DMS 273 treated with DMSO at 0.1 percent for 48 hours (cell line): ENCODE measurements at regions not wholly inside any gene's neighbourhood (a gene's known extent, or its start where the extent isn't known, plus 50 kb on each side); places are given as distances from the start of the nearest gene placed in this dataset.
"Not testable (repeated sequence)": the region's sequence is repeated elsewhere in the genome, so short reads cannot be mapped to it uniquely, and the experiment has no call there.

Source experiments
- DNase-seq: peaks from one replicate; lab custom pipeline; 2025; lab: John Stamatoyannopoulos, UW

DNA sequence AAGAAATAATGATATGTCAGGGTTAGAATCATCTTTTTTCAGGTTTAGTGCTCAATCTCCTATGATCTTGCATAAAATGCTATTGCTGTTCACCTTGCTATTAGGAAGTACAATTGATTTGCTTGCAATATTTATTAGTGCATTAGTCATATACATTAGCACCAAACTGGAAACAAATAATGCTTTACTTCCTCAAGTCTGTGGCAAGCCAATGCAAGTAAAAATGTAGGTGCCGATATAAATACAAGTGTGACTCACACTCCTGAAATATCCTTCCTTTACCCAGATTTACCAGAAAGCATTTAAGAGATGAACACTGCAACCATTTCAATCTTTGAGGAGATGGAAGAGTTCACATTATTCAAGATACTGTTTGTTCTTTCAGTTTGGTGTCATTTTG is 1487.7 kb upstream of the ADGRL3 start:
- no peak for DNase-seq

DNA sequence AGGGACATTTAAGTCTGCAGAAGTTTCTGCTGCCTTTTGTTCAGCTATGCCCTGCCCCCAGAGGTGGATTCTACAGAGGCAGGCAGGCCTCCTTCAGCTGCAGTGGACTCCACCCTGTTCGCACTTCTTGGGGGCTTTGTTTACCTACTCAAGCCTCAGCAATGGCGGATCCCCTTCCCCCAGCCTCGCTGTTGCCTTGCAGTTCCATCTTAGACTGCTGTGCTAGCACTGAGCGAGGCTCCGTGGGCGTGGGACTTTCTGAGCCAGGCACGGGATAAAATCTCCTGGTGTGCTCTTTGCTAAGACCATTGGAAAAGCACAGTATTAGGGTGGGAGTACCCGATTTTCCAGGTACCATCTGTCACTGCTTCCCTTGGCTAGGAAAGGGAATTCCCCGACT is 1475.8 kb upstream of the ADGRL3 start:
- not testable (repeated sequence) for DNase-seq

DNA sequence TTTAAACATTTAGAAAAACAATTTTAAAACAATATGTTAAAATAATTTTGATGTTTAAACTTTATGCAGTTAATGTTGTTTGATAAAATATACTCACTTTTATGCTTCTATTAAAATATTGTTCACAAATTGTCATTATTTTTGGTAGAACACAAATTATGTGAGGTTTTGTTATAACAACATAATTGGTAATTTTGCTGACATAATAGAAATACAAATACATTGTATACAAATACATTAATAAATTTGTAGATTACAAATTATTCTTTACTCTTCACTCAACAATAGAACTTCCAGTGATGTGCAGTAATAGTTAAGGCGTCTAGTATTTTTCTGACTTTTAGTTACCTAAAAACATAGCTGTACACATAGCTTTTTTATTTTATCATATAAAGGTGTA is 1472.4 kb upstream of the ADGRL3 start:
- DNase-seq: no peak

DNA sequence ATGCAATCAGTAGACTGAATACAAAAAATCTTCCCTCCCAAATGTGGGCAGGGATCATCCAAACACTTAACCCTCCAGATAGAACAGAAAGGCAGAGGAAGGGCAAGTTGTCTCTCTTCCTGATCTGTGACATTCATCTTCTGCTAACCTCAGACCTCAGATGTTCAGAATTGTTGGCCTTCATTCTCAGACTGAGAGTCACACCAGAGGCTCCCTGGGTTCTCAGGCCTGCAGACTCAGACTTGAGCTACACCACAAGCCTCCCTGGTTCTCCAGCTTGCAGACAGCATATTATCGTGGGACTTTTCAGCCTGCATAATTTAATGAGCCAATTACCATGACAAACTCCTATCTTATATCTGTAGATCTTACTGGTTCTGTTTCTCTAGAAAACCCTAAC is 1471.6 kb upstream of the ADGRL3 start:
- no peak for DNase-seq

DNA sequence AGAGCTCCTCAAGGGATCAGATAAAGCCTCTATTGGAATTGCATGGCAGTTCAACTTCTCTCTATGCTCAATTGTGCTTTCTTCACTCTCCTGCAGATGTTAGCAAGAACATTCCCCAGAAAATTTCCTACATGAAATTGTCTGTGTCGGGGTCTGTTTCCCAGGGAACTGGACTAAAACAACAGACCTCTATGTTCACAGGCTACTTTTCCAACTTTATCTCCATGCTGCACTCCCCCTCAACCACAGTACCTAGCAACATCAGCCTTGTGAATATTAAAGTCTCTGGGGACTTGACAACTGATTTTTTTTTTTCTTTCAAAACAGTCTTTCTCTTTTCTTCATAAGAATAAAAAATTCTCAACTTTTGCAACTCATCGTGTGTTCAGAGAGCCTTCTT is 1470.8 kb upstream of the ADGRL3 start:
- no peak for DNase-seq

DNA sequence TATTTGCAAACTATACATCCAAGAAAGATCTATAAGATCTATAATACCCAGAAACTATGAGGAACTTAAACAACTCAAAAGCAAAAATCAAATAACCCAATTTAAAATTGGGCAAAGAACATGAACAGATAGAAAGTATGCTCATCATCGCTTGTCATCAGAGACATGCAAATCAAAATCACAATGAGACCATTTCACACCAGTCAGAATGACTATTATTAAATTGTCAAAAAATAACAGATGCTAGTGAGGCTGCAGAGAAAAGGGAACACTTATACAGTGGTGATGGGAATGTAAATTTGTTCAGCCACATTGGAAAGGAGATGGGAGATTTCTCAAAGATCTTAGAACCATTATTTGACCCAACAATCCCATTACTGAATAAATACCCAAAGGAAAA is 1451.7 kb upstream of the ADGRL3 start:
- no peak for DNase-seq

DNA sequence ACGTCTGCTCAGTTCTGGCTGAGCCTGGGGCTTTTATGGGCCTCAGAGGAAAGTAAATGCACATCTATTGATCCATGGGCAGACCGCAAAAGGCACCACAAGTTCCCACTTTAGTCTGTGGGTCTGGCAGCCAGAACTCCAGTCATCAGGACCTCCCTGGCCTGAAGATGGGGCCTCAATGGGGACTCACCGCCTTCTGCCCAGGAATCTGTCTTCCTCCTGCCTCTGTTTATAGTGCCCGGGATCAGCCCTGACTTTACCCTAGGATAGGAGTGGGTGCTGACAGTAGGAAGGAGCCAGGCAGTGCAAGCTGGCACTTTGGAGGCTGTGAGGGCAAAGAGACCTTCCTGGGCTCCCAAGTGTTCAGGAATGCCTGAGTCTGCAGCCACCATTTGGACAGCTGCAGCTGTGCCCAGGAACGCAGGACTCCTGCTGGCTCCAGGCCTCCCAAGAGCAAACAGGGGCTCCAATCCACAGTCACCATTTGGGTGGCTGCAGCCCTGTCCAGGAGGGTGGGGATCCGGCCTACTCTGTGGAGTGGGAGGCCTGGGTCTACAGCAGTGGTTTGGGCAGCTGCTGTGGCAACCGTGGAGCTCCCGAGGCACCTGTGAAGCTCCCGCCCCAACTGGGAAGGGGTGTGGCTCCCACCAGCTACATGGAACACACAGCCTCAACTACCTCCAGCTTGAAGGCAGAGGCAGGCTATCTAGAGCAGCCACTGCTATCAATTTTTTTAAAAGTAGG is 1440.9 kb upstream of the ADGRL3 start:
- DNase-seq: no peak

DNA sequence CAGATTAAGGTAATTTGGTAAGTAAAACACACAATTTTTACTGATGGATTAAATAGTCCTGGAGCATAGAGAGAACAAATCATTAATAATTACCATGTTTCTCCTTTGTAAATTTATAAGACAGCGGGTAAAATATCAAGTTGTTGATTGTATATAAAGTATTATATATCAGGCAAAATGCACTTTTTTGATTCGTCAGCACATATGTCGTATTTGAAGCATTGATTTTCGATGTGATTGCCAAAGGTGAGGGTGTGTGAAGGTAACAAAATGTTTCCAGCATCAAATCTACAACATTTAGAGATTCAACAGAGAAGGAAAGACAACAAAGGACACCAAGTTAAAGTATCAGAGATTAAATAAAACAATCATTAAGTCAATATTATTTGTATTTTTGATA is 1437.8 kb upstream of the ADGRL3 start:
- no peak for DNase-seq

DNA sequence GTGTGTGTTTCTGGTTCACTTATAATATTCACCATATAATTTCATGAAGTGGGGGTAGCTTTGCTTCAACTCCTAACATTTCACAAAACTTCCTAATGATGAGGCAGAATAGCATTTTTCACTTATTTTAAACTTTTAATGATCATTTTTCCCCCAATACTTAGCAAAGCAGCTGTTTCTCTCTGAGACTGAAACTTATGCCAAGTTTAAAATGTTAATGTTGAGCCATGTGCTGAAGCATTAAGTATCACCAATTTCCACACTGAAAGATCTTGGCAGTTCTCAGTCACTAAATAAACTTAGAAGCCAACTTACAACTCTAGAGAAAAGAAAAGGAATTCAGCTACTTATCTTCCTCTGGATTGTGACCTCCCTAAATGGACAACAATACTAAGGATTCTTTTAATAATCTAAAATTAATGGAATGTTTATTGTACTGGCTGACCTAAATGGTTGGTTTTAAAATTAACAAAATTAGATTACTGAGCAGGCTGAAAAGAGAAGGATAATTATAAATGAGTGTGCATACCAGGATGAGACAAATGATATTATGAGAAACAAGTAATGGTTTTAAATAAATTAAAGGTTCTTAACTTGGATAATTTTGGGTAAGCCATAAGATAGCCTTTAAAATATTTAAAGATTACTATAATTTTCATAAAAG is 1429.4 kb upstream of the ADGRL3 start:
- DNase-seq: no peak

DNA sequence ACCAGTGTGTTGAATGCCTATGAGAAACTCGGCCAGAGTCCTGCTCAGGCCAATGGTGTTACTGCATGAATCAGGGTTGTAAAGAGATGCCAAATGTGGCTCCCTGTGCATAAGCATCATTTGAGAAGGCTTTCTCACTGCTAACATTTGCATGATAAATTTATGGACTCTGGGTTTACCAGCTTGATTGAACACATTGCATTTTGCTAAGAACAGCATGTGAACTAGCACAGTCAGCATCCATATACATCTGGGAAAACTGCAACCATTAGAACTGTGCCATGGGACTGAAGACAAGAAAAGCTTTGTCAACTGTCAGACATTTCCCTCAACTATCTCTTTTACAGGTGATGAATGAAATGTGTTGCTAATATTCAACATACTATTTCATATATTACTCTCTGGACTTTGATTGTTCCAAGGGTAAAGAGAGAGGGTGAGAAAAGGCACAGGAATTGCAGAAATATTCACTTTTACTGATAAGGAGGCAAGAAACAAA is 1427.4 kb upstream of the ADGRL3 start:
- no peak for DNase-seq

DNA sequence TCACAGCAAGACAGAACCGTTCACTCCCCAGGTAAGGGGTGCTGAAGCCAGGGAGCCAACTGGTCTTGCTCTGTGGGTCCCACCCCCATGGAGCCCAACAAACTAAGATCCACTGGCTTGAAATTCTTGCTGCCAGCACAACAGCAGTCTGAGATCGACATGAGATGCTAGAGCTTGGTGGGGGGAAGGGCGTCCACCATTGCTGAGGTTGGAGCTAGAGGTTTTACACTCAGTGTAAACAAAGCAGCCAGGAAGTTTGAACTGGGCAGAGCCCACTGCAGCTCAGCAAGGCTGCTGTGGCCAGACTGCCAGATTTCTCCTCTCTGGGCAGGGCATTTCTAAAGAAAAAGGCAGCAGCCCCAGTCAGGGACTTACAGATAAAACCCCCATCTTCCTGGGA is 1419.9 kb upstream of the ADGRL3 start:
- not testable (repeated sequence) for DNase-seq

DNA sequence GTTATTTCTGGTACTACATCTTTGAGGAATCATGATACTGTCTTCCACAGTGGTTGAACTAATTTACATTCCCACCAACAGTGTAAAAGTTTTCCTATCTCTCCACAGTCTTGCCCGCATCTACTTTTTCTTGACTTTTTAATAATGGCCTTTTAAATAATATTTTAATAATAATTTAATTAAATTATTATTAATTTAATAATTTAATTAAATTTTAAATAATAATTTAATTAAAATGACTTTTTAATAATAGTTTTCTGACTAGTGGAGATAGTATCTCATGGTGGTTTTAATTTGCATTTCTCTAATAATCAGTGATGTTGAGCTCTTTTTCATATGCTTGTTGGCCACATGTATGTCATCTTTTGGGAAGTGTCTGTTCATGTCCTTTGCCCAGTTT is 1395.0 kb upstream of the ADGRL3 start:
- DNase-seq: no peak

DNA sequence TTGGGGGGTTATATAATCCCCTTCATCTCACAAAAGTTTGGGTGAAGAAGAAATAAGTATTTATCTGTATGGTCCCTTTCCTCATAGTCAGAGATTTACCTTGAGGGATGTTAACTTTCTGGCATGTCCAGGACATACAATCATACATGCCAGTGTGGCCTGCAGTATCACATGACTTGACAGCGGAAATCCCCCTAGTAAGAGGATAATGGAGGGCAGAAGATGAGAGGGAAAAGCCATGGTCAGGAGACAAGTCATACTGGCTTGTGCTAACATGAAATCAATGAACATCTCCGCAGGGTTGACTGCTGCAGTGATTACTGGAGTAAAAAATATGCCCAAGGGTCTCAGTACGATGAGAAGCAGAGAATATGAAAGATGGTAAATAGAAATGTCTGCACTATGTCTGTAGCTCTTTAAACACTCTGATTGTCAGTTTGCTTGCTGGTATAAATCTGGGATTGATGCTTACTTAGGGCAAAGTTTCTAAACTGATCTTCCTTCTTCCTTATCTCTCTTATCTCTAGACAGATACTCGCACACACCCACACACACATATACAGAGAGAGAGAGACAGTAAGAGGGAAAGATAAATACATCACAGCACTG is 1385.6 kb upstream of the ADGRL3 start:
- DNase-seq: no peak

DNA sequence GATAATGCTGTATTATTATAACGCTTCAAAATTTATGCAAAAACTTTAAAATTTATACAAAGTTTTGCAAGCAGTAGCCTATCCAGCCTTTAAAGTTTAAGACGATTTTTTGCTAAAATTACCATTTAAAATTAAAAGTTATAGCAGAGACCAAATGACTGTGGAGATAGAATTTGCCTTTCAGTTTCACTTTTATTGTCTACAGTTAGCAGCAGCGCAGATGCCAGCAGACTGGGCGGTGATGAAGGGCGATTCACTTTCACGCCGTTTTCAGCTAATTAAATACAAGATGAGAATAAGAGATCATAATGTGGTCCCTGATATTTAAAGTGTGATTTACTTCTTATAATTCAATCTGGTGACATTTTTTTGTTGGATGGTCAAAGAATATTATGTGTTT is 1381.5 kb upstream of the ADGRL3 start:
- DNase-seq: no peak

DNA sequence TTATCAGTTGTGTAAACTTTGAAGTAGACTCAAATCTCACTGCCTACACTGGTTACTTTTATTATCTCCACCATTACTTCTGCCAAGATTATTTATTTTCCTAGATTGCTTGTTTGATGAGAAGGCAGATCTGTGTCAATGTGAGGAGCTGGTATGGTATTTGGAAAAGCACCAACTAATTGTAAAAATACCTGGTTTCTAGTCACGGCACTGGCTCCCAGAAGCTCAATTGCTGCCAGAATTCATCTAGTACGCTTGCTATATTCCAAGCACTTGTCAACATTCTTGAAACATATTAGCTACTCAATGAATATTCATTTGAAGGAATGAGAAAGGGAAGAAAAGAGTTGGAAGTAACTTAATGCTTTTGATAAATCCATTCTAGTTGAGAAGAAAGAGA is 1376.8 kb upstream of the ADGRL3 start:
- DNase-seq: no peak

DNA sequence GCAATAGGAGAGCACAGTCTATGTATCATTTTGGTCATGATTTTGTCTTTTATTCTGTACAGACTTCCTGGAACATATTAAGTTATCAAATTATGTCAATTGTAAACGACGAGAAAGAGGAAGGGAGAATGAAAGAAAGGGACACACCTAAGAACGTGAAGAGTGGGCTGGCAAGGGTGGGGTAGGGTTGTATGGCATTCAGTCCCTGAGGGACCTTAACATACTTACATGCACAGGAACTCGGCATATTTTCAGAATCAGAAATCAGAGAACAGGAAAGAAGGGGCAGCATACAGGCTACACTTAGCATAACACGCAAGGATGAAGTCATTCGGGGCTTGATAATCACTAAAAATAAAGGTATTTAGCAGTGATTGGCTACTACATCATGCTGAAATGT is 1375.0 kb upstream of the ADGRL3 start:
- no peak for DNase-seq

DNA sequence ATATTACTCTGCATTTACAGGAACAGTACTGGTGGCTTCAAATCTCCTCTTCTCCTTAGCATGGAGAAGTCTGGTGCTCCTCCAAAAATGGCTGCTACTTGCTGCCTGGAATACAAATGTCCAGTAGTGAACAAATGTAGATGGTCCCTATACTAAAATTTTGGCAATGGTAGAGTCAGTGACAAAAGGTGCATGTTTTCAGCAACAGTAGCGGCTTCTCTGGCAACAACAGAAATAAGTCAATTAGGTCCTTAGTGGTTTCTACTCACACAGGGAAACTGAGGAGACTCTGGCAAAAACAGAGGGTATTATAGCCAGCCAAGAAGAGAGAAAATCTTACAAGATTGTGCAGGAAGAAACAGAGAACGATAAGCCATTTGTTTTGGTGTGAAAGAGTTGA is 1368.4 kb upstream of the ADGRL3 start:
- DNase-seq: no peak

DNA sequence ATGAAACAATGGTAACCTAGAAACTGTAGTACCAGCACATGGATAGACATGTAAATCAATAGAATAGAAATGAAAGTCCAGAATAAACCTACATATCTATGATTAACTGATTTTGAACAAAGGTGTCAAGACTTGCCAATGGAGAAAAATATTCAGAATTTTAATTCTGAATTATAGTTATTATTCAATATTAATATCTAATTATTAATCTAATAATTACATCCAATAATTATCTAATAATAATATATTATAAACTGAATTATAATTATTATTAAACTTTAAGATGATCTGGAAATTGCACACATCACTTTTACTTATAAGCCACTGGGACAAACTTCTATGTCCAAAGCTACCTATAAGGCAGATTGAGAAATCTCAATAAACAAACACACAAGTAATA is 1365.2 kb upstream of the ADGRL3 start:
- no peak for DNase-seq

DNA sequence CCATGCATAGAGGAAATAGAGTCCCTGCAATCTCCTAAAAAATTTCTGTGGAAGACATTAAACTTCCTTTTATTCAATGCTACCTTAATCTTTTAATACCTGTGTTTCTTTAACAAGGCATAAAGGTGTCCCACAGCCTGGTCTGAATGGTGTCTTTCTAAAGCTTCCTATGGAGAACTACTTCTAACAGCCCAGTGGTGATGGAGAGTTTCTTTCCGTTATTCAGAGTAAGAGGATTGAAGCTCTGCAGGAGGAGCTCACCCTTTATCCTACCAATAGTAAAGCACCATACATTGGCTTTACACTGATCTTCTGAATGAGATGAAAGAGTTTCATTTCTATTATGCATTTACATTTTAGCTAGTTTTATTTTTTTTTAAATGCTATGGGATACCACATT is 1362.4 kb upstream of the ADGRL3 start:
- DNase-seq: no peak

DNA sequence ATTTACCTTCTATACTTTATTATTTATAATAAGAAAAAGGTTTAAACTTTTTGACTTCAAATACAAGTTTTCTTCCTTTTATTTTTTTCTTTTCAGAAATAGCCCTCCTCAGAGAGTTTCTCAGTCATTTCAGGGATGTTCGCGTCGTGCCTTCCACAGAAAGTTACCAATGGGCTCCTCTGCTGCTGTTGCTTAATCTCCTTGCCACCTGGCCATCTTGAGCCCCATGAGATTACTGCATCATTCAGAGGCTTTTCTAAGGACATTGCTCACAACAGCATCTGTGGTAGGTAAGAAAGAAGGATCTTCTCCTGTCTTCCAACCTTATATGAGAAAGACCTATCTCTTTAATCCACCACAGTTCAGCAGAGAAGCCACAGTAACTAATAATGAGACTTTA is 1361.9 kb upstream of the ADGRL3 start:
- DNase-seq: no peak

DNA sequence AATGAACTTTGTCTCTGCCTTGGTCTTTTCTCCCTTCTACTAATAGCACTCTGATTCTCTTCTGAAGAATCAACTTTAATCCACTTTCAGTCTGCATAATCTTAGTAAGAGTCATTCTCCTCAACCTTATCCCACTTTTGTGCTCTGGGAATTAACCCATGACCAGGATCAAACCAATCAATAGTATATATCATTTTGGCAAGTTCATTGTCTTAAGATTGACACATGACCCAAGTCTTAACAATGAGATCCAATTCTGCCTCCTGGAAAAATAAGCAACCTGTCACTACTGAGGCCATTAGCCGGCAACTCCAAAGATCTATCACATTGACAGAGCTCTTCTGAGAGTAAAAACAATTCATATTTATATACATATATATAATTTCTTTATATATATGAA is 1358.4 kb upstream of the ADGRL3 start:
- DNase-seq: no peak

DNA sequence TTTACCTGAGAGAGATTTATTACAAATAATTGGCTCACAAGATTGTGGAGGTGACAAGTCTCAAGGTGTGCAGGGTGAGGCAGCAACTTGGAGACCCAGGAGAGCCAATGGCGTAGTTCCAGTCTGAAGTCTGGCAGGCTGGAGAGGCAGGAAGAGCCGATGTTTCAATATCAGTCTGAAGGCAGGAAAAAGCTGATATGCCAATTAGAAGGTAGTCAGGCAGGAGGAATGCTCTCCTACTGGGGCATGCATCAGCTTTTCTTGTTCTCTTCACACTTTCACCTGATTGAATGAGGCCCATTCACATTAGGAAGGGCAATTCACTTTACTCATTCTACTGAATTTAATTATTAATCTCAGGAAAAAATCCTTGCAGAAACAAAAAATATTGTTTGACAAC is 1351.7 kb upstream of the ADGRL3 start:
- no peak for DNase-seq

DNA sequence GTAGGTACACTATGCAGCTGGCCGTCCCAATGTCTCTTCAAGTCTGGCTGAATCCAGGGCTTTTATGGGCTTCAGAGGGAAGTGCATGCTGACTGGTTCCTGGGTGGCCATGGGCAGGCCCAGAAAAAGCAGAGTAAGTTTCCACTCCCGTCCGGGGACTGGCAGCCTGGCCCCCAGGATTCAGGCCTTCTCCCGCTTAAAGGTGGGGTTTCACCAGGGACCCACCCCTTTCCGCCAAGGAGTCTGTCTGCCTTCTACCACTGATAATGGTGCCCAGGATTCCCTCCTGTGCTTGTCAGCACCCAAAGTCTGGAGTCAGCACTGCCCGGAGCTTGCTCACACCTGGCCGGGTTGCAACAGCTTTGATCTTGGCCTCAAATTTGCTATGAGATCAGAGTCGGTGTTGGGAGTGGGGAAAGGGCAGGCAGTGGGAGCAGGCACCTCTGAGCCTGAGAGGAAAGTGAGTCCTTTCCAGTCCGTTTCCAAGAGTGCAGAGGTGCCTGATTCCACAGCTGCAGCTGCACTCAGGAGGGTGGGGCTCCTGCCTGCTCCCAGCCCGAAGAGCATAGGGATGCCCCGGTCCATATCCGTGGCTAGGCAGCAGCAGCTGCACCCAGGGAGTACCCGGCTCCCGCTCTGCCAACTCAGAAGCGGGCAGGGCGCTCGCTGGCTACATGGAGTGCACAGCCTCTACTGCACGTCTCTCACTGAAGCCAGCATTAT is 1344.3 kb upstream of the ADGRL3 start:
- DNase-seq: no peak
